GM19035 (cell line): ENCODE measurements at regions not wholly inside any gene's neighbourhood (a gene's known extent, or its start where the extent isn't known, plus 50 kb on each side); places are given as distances from the start of the nearest gene placed in this dataset.
A peak's percentile ranks its signal among the peaks of the same experiment; 100 is the strongest.
"Not testable (repeated sequence)": the region's sequence is repeated elsewhere in the genome, so short reads cannot be mapped to it uniquely, and the experiment has no call there.

Experiments used
- ATAC-seq: cut with Tn5 transposase; IDR thresholded peaks from one replicate; pipeline ENCODE4 v1.9.1; 2021; ENCODE audit not compliant: unreplicated experiment

GRCh38 chr17:51347851-51348584 is 87.7 kb downstream of the UTP18 start:
- no peak for ATAC-seq

- ATAC-seq: no peak
Measured at GRCh38 chr17:51351080-51351479, 90.7 kb downstream of the UTP18 start.

GRCh38 chr17:51351890-51352289 is 91.5 kb downstream of the UTP18 start:
- ATAC-seq: no peak

GRCh38 chr17:51352798-51353197 is 92.5 kb downstream of the UTP18 start:
- ATAC-seq: no peak

- ATAC-seq: no peak
Measured at GRCh38 chr17:51353296-51353695, 93.0 kb downstream of the UTP18 start.

- ATAC-seq: no peak
Measured at GRCh38 chr17:51354936-51355335, 94.6 kb downstream of the UTP18 start.

- ATAC-seq: no peak
Measured at GRCh38 chr17:51355441-51356410, 95.4 kb downstream of the UTP18 start.

GRCh38 chr17:51359055-51359454 is 98.7 kb downstream of the UTP18 start:
- ATAC-seq: no peak

GRCh38 chr17:51362811-51363585 is 102.7 kb downstream of the UTP18 start:
- no peak for ATAC-seq

- no peak for ATAC-seq
Measured at GRCh38 chr17:51365090-51365489, 104.7 kb downstream of the UTP18 start.

GRCh38 chr17:51366866-51367265 is 106.5 kb downstream of the UTP18 start:
- no peak for ATAC-seq

GRCh38 chr17:51367836-51368235 is 107.5 kb downstream of the UTP18 start:
- not testable (repeated sequence) for ATAC-seq

- ATAC-seq: no peak
Measured at GRCh38 chr17:51371732-51372151, 111.4 kb downstream of the UTP18 start.

- peak; percentile 69 for ATAC-seq
Measured at GRCh38 chr17:51372345-51373004, 112.1 kb downstream of the UTP18 start.

- no peak for ATAC-seq
Measured at GRCh38 chr17:51373489-51374152, 113.3 kb downstream of the UTP18 start.

- ATAC-seq: no peak
Measured at GRCh38 chr17:51374209-51374608, 113.9 kb downstream of the UTP18 start.

GRCh38 chr17:51375771-51376170 is 115.4 kb downstream of the UTP18 start:
- ATAC-seq: no peak

GRCh38 chr17:51376739-51377138 is 116.4 kb downstream of the UTP18 start:
- ATAC-seq: no peak

- no peak for ATAC-seq
Measured at GRCh38 chr17:51381262-51381661, 120.9 kb downstream of the UTP18 start.

- ATAC-seq: no peak
Measured at GRCh38 chr17:51385208-51385607, 124.9 kb downstream of the UTP18 start.
